SK-N-SH treated with all-trans-retinoic acid at 6 μM for 48 hours (cell line): ENCODE measurements at regions not wholly inside any gene's neighbourhood (a gene's known extent, or its start where the extent isn't known, plus 50 kb on each side); places are given as distances from the start of the nearest gene placed in this dataset.

Experiments used
- ATAC-seq: fragments of 200-7000 bp; cut with Tn5 transposase; 3 replicates; pipeline ENCODE4 v1.9.1; 2020; ENCODE audit warnings: mild to moderate bottlenecking, moderate library complexity
- ARNTL ChIP-seq: fragments of 450-650 bp; formaldehyde crosslinking; IDR thresholded peaks from 2 replicates; pipeline ENCODE4 v1.5.0; 2020; ENCODE audit warnings: low read depth, mild to moderate bottlenecking, moderate library complexity, borderline replicate concordance
- BACH2 ChIP-seq: fragments of 250-450 bp; sonication (Bioruptor Pico); IDR thresholded peaks from 2 replicates; pipeline ENCODE4 v1.9.0; 2021; ENCODE audit warnings: mild to moderate bottlenecking, borderline replicate concordance
- CSDC2 ChIP-seq: fragments of 250-450 bp; sonication (Bioruptor Pico); IDR thresholded peaks from 2 replicates; pipeline ENCODE4 v1.5.0; 2020; ENCODE audit warnings: mild to moderate bottlenecking, moderate library complexity
- ESRRG ChIP-seq: fragments of 250-450 bp; sonication (Bioruptor Pico); IDR thresholded peaks from 2 replicates; pipeline ENCODE4 v1.6.1; 2021; ENCODE audit warnings: mild to moderate bottlenecking
- GLIS3 ChIP-seq: fragments of 250-450 bp; sonication (Bioruptor Pico); IDR thresholded peaks from 2 replicates; pipeline ENCODE4 v1.5.0; 2020; ENCODE audit warnings: mild to moderate bottlenecking, moderate library complexity
- ISL1 ChIP-seq: fragments of 250-450 bp; sonication (Bioruptor Pico); IDR thresholded peaks from 2 replicates; pipeline ENCODE4 v2.1.2; 2022; ENCODE audit warnings: mild to moderate bottlenecking, moderate library complexity
- OSR1 ChIP-seq: fragments of 250-450 bp; sonication (Bioruptor Pico); IDR thresholded peaks from 2 replicates; pipeline ENCODE4 v1.8.0; 2022; ENCODE audit warnings: moderate library complexity, mild to moderate bottlenecking, inconsistent platforms
- POU6F1 ChIP-seq: fragments of 250-450 bp; sonication (Bioruptor Pico); IDR thresholded peaks from 2 replicates; pipeline ENCODE4 v1.8.0; 2021; ENCODE audit warnings: low read depth, mild to moderate bottlenecking, moderate library complexity, borderline replicate concordance
- PPARA ChIP-seq: fragments of 250-450 bp; sonication (Bioruptor Pico); IDR thresholded peaks from 2 replicates; pipeline ENCODE4 v1.5.0; 2020; ENCODE audit warnings: mild to moderate bottlenecking, borderline replicate concordance
- RARB ChIP-seq: fragments of 250-450 bp; sonication (Bioruptor Pico); IDR thresholded peaks from 2 replicates; pipeline ENCODE4 v1.8.0; 2021; ENCODE audit warnings: mild to moderate bottlenecking, moderate library complexity
- SNAI2 ChIP-seq: fragments of 250-450 bp; sonication (Bioruptor Pico); IDR thresholded peaks from 2 replicates; pipeline ENCODE4 v1.5.0; 2020; ENCODE audit warnings: mild to moderate bottlenecking, moderate library complexity
- TCF4 ChIP-seq: fragments of 250-450 bp; sonication (Bioruptor Pico); IDR thresholded peaks from 2 replicates; pipeline ENCODE4 v1.8.0; 2021; ENCODE audit warnings: mild to moderate bottlenecking, moderate library complexity, borderline replicate concordance
- TOX ChIP-seq: fragments of 250-450 bp; sonication (Bioruptor Pico); IDR thresholded peaks from 2 replicates; pipeline ENCODE4 v1.8.0; 2021; ENCODE audit warnings: mild to moderate bottlenecking, moderate library complexity, borderline replicate concordance
- ZC3H10 ChIP-seq: fragments of 250-450 bp; sonication (Bioruptor Pico); IDR thresholded peaks from 2 replicates; pipeline ENCODE4 v1.5.1; 2021; ENCODE audit warnings: mild to moderate bottlenecking, moderate library complexity
- ZFP3 ChIP-seq: fragments of 250-450 bp; sonication (Bioruptor Pico); IDR thresholded peaks from 2 replicates; pipeline ENCODE4 v1.5.0; 2020; ENCODE audit warnings: mild to moderate bottlenecking, moderate library complexity
- ZNF565 ChIP-seq: fragments of 450-650 bp; formaldehyde crosslinking; conservative IDR thresholded peaks from 2 replicates; pipeline ENCODE4 v1.5.0; 2020; ENCODE audit warnings: low read depth, mild to moderate bottlenecking, moderate library complexity
- ZNF70 ChIP-seq: fragments of 450-650 bp; formaldehyde crosslinking; IDR thresholded peaks from 2 replicates; pipeline ENCODE4 v1.5.0; 2020; ENCODE audit warnings: mild to moderate bottlenecking, moderate library complexity
- ZNF8 ChIP-seq: fragments of 450-650 bp; formaldehyde crosslinking; IDR thresholded peaks from 2 replicates; pipeline ENCODE4 v1.5.0; 2020; ENCODE audit warnings: mild to moderate bottlenecking, moderate library complexity
- TF ChIP-seq, protein P1 (sequence below): fragments of 250-450 bp; sonication (Bioruptor Pico); IDR thresholded peaks from 2 replicates; pipeline ENCODE4 v1.8.0; 2020; ENCODE audit warnings: mild to moderate bottlenecking, moderate library complexity, borderline replicate concordance
- TF ChIP-seq, protein P2 (sequence below): fragments of 250-450 bp; sonication (Bioruptor Pico); IDR thresholded peaks from 2 replicates; pipeline ENCODE4 v1.5.1; 2020; ENCODE audit warnings: low read depth, mild to moderate bottlenecking, moderate library complexity
- TF ChIP-seq, protein P3 (sequence below): fragments of 250-450 bp; sonication (Bioruptor Pico); IDR thresholded peaks from 2 replicates; pipeline ENCODE4 v1.5.0; 2020; ENCODE audit warnings: mild to moderate bottlenecking, moderate library complexity
- TF ChIP-seq, protein P4 (sequence below): fragments of 250-450 bp; sonication (Bioruptor Pico); IDR thresholded peaks from 2 replicates; pipeline ENCODE4 v1.5.1; 2021; ENCODE audit warnings: mild to moderate bottlenecking, moderate library complexity

DNA sequence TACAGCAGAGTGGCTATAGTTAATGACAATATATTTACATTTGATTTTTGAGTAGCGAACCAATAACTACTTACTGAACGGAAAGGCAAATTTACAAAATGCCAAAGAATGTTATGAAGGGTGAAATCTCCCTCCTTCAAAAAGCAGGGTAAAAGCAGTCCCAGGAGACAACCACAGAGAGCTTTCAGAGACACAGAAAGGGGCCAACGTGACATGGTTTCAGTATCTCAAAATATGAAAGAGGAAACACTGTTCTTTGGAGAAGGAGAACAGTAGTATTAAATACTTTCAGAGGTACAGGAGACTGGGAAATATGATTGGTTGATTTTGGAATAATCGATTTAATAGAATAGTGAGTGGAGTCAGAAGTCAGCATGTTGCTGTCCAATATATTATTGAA is 52.3 kb upstream of the ROBO1 start:
- no peak for ATAC-seq
- TF ChIP-seq BACH2 (CRISPR knock-in tag): no peak
- no peak for TF ChIP-seq SNAI2
- TF ChIP-seq ESRRG (CRISPR knock-in tag): no peak
- no peak for TF ChIP-seq OSR1
- no peak for TF ChIP-seq RARB
- TF ChIP-seq ZFP3 (CRISPR knock-in tag): no peak
- TF ChIP-seq POU6F1 (CRISPR knock-in tag): no peak
- TF ChIP-seq, protein P1, sequence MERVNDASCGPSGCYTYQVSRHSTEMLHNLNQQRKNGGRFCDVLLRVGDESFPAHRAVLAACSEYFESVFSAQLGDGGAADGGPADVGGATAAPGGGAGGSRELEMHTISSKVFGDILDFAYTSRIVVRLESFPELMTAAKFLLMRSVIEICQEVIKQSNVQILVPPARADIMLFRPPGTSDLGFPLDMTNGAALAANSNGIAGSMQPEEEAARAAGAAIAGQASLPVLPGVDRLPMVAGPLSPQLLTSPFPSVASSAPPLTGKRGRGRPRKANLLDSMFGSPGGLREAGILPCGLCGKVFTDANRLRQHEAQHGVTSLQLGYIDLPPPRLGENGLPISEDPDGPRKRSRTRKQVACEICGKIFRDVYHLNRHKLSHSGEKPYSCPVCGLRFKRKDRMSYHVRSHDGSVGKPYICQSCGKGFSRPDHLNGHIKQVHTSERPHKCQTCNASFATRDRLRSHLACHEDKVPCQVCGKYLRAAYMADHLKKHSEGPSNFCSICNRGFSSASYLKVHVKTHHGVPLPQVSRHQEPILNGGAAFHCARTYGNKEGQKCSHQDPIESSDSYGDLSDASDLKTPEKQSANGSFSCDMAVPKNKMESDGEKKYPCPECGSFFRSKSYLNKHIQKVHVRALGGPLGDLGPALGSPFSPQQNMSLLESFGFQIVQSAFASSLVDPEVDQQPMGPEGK (CRISPR knock-in tag): no peak
- TF ChIP-seq ISL1 (CRISPR knock-in tag): no peak
- TF ChIP-seq PPARA (CRISPR knock-in tag): no peak
- no peak for TF ChIP-seq ZNF70 (CRISPR knock-in tag)
- no peak for TF ChIP-seq TCF4 (CRISPR knock-in tag)
- TF ChIP-seq, protein P2, sequence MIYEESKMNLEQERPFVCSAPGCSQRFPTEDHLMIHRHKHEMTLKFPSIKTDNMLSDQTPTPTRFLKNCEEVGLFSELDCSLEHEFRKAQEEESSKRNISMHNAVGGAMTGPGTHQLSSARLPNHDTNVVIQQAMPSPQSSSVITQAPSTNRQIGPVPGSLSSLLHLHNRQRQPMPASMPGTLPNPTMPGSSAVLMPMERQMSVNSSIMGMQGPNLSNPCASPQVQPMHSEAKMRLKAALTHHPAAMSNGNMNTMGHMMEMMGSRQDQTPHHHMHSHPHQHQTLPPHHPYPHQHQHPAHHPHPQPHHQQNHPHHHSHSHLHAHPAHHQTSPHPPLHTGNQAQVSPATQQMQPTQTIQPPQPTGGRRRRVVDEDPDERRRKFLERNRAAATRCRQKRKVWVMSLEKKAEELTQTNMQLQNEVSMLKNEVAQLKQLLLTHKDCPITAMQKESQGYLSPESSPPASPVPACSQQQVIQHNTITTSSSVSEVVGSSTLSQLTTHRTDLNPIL (CRISPR knock-in tag): no peak
- TF ChIP-seq, protein P3, sequence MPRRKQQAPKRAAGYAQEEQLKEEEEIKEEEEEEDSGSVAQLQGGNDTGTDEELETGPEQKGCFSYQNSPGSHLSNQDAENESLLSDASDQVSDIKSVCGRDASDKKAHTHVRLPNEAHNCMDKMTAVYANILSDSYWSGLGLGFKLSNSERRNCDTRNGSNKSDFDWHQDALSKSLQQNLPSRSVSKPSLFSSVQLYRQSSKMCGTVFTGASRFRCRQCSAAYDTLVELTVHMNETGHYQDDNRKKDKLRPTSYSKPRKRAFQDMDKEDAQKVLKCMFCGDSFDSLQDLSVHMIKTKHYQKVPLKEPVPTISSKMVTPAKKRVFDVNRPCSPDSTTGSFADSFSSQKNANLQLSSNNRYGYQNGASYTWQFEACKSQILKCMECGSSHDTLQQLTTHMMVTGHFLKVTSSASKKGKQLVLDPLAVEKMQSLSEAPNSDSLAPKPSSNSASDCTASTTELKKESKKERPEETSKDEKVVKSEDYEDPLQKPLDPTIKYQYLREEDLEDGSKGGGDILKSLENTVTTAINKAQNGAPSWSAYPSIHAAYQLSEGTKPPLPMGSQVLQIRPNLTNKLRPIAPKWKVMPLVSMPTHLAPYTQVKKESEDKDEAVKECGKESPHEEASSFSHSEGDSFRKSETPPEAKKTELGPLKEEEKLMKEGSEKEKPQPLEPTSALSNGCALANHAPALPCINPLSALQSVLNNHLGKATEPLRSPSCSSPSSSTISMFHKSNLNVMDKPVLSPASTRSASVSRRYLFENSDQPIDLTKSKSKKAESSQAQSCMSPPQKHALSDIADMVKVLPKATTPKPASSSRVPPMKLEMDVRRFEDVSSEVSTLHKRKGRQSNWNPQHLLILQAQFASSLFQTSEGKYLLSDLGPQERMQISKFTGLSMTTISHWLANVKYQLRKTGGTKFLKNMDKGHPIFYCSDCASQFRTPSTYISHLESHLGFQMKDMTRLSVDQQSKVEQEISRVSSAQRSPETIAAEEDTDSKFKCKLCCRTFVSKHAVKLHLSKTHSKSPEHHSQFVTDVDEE (CRISPR knock-in tag): no peak
- no peak for TF ChIP-seq ZNF8 (CRISPR knock-in tag)
- TF ChIP-seq, protein P4, sequence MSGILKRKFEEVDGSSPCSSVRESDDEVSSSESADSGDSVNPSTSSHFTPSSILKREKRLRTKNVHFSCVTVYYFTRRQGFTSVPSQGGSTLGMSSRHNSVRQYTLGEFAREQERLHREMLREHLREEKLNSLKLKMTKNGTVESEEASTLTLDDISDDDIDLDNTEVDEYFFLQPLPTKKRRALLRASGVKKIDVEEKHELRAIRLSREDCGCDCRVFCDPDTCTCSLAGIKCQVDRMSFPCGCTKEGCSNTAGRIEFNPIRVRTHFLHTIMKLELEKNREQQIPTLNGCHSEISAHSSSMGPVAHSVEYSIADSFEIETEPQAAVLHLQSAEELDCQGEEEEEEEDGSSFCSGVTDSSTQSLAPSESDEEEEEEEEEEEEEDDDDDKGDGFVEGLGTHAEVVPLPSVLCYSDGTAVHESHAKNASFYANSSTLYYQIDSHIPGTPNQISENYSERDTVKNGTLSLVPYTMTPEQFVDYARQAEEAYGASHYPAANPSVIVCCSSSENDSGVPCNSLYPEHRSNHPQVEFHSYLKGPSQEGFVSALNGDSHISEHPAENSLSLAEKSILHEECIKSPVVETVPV (CRISPR knock-in tag): no peak
- TF ChIP-seq ZC3H10: no peak
- TF ChIP-seq GLIS3 (CRISPR knock-in tag): no peak
- TF ChIP-seq CSDC2: no peak

- no peak for ATAC-seq
- TF ChIP-seq SNAI2 (no peak), ARNTL (CRISPR knock-in tag) (no peak), TCF4 (CRISPR knock-in tag) (no peak), ZNF70 (CRISPR knock-in tag) (no peak), BACH2 (CRISPR knock-in tag) (no peak), RARB (no peak), OSR1 (no peak), GLIS3 (CRISPR knock-in tag) (no peak), TOX (CRISPR knock-in tag) (no peak), ZFP3 (CRISPR knock-in tag) (no peak), ZNF565 (no peak), PPARA (CRISPR knock-in tag) (no peak)
- TF ChIP-seq, protein P4 (CRISPR knock-in tag): no peak
- TF ChIP-seq, all 23 proteins: peak for 0
Observed at GRCh38 chr3:79818015-79818414, 50.2 kb upstream of the ROBO1 start.
